ENCODE measurements at regions not wholly inside any gene's neighbourhood (a gene's known extent, or its start where the extent isn't known, plus 50 kb on each side); places are given as distances from the start of the nearest gene placed in this dataset.

DNA sequence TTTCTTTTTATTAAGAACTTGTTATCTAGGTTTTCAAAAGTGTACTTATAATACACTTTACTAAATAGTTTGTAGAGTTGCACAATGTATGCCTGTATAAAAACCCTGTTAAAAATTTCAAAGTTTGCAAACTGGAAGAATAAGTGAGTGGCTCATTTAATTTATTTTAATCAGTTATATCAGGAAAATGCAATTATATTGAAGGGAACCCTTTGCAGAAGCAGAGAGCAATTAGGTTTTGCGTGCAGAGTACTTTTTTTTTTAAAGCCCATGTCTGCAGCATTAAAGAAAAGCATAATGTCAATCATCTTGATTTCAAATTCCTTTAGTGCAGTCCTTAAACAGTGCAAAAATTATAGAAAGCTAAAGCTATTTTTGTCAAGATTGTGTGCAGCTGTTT is 271.3 kb upstream of the LDB2 start:
- H3K36me3 ChIP-seq, result no peaks in the 10 kb centered on the region
- H3K9me3 ChIP-seq, result no peaks in the 10 kb centered on the region
- no peak overlapping the region for H3K27ac ChIP-seq
- intact Hi-C loops (cut with DNase I; ENCODE audit: low total_unique reads), result no loop called here
- TF ChIP-seq POLR2AphosphoS5 (IDR thresholded peaks at IDR 0.05) (no peak), POLR2A (IDR thresholded peaks at IDR 0.05) (no peak)
- TF ChIP-seq, protein P1, sequence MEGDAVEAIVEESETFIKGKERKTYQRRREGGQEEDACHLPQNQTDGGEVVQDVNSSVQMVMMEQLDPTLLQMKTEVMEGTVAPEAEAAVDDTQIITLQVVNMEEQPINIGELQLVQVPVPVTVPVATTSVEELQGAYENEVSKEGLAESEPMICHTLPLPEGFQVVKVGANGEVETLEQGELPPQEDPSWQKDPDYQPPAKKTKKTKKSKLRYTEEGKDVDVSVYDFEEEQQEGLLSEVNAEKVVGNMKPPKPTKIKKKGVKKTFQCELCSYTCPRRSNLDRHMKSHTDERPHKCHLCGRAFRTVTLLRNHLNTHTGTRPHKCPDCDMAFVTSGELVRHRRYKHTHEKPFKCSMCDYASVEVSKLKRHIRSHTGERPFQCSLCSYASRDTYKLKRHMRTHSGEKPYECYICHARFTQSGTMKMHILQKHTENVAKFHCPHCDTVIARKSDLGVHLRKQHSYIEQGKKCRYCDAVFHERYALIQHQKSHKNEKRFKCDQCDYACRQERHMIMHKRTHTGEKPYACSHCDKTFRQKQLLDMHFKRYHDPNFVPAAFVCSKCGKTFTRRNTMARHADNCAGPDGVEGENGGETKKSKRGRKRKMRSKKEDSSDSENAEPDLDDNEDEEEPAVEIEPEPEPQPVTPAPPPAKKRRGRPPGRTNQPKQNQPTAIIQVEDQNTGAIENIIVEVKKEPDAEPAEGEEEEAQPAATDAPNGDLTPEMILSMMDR (IDR thresholded peaks at IDR 0.05), result no peak
- DNase-seq (ENCODE audit: low spot score in 2 of 2), result no peak
- no peaks in the 10 kb centered on the region for H3K4me1 ChIP-seq
- H3K4me3 ChIP-seq, result no peak overlapping the region
- no peaks in the 10 kb centered on the region for H3K27me3 ChIP-seq

DNA sequence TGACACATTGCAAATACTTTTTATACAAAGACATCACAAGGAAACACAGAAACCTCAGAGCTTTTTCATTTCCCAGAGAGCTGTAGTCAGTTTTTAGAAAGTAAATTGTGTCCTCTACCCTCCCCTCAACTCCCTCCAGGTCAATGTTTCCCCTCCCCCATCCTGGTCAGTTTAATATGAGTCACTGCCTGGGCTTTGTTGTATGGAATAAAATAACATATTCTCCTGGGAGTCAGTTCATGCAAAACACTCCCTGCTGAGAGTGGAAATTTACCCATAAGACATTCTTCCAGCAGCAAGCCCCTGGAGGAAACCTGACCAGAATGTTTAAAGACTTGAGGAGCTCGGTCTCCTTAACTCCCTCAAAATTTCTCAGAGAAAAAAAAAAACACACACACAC is 270.1 kb upstream of the LDB2 start:
- intact Hi-C loops (cut with DNase I; ENCODE audit: low total_unique reads), result no loop called here
- Histone ChIP-seq H3K4me3 (no peak overlapping the region), H3K4me1 (no peaks in the 10 kb centered on the region), H3K36me3 (no peaks in the 10 kb centered on the region), H3K9me3 (no peaks in the 10 kb centered on the region), H3K27ac (no peak overlapping the region), H3K27me3 (no peaks in the 10 kb centered on the region)
- no peak for TF ChIP-seq POLR2AphosphoS5 (IDR thresholded peaks at IDR 0.05)
- no peak for TF ChIP-seq POLR2A (IDR thresholded peaks at IDR 0.05)
- TF ChIP-seq, protein P1 (IDR thresholded peaks at IDR 0.05), result no peak
- DNase-seq (ENCODE audit: low spot score in 2 of 2), result no peak

DNA sequence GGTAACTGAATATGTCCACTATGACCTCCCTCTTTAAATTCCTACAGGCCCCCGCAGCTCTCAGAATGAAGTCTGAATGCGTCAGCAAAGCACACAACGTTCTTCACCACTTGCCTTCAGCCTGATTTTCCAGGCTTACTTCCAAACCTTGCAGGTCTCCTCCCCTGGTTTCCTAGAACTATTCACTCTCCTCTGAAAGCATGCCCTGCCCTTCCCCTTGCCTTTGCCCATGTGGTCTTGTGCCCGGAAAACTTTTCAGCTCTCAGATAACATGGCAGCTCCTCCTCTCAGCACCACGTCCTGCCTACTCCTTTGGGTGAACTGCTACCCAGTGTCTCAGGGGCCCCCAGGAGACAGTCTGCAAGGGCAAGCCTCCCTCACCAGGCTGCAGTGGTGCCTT is 268.5 kb upstream of the LDB2 start:
- TF ChIP-seq POLR2AphosphoS5 (IDR thresholded peaks at IDR 0.05), result no peak
- Histone ChIP-seq H3K36me3 (no peaks in the 10 kb centered on the region), H3K4me1 (no peaks in the 10 kb centered on the region), H3K4me3 (no peak overlapping the region), H3K27ac (peak overlapping the region in 1 of 2 donors; percentile 38), H3K27me3 (no peaks in the 10 kb centered on the region), H3K9me3 (peaks cover 0 to under 1% of the 10 kb centered on the region in 2 donors)
- intact Hi-C loops (cut with DNase I; ENCODE audit: low total_unique reads), result no loop called here
- DNase-seq (ENCODE audit: low spot score in 2 of 2), result no peak

DNA sequence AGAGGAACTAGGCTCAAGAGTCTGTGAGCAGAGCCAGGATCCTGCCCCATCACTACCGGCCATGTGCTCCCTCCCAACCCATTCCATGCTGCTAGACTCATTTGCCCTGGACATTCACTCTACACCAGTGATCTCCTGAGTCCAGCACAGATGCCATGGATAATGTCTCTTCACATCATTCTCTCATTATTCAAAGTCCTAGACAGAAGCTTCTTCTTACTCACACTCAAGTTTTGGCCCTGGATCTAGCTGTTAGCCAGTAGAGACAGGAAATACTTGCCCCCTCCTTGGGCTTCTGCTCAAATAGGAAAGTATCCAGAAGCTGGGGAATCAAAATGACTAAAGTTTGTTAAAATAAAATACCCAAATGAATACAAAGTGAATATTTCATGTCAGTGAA is 266.8 kb upstream of the LDB2 start:
- Histone ChIP-seq H3K4me1 (no peaks in the 10 kb centered on the region), H3K36me3 (no peaks in the 10 kb centered on the region), H3K4me3 (no peak overlapping the region), H3K27ac (no peak overlapping the region), H3K27me3 (no peaks in the 10 kb centered on the region), H3K9me3 (peaks cover 0 to 7% of the 10 kb centered on the region in 2 donors)
- no peak for DNase-seq (ENCODE audit: low spot score in 2 of 2)
- TF ChIP-seq POLR2AphosphoS5 (IDR thresholded peaks at IDR 0.05), result no peak
- no peak for TF ChIP-seq POLR2A (IDR thresholded peaks at IDR 0.05)
- TF ChIP-seq, protein P1 (IDR thresholded peaks at IDR 0.05), result no peak
- intact Hi-C loops (cut with DNase I; ENCODE audit: low total_unique reads), result no loop called here

DNA sequence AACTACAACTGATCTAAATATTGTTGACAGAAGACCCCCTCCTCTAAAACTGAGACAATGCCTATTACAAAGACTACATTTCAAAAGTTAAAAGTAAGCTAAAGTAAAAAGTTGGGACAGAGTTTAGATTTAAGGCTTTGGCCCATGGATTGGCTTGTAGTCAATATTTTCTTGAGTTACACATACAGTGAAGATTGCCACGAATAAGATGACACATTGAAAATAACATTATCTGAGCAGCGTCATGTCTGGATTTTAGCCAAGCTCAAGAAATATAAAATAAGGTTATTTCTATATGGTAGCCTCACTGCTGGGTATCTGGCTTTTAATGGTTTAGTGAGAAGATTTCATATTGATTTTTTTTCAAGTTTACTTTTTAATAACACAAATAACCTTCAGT is 266.2 kb upstream of the LDB2 start:
- TF ChIP-seq, protein P1 (IDR thresholded peaks at IDR 0.05), result no peak
- TF ChIP-seq POLR2A (IDR thresholded peaks at IDR 0.05), result no peak
- TF ChIP-seq POLR2AphosphoS5 (IDR thresholded peaks at IDR 0.05), result no peak
- H3K36me3 ChIP-seq, result no peaks in the 10 kb centered on the region

More for the DNA sequence above, 266.2 kb upstream of the LDB2 start:
- Histone ChIP-seq H3K4me1 (no peaks in the 10 kb centered on the region), H3K4me3 (no peak overlapping the region), H3K27me3 (no peaks in the 10 kb centered on the region), H3K9me3 (peaks cover 0 to 7% of the 10 kb centered on the region in 2 donors), H3K27ac (no peak overlapping the region)
- intact Hi-C loops (cut with DNase I; ENCODE audit: low total_unique reads), result no loop called here
- no peak for DNase-seq (ENCODE audit: low spot score in 2 of 2)

Measured in breast epithelium (tissue), 4 donors.